ENCODE measurements at regions not wholly inside any gene's neighbourhood (a gene's known extent, or its start where the extent isn't known, plus 50 kb on each side); places are given as distances from the start of the nearest gene placed in this dataset.

DNA sequence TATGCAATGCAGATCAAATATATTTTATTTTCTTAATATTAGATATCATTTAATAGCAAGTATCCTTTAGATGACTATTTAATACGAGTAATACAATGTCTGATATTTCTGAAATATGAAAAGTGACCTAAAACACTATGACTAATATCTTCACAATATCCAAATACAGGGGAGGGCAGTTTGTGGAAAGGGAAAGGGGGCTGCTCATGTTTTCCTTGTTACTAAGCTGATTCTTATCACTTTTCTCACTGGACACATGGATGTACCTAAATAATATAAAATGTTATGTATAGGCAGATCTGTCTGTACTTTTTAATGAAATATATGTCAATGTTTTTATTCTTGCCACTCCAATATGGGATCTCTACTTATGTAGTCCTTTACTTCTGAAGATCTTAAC, 1879.1 kb upstream of the ACO1 start:
- ATAC-seq (ENCODE audit: low FRiP score) (no peak), DNase-seq (ENCODE audit: low spot score) (no peak)
- TF ChIP-seq, protein P1, sequence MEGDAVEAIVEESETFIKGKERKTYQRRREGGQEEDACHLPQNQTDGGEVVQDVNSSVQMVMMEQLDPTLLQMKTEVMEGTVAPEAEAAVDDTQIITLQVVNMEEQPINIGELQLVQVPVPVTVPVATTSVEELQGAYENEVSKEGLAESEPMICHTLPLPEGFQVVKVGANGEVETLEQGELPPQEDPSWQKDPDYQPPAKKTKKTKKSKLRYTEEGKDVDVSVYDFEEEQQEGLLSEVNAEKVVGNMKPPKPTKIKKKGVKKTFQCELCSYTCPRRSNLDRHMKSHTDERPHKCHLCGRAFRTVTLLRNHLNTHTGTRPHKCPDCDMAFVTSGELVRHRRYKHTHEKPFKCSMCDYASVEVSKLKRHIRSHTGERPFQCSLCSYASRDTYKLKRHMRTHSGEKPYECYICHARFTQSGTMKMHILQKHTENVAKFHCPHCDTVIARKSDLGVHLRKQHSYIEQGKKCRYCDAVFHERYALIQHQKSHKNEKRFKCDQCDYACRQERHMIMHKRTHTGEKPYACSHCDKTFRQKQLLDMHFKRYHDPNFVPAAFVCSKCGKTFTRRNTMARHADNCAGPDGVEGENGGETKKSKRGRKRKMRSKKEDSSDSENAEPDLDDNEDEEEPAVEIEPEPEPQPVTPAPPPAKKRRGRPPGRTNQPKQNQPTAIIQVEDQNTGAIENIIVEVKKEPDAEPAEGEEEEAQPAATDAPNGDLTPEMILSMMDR (IDR thresholded peaks at IDR 0.05), result no peak

DNA sequence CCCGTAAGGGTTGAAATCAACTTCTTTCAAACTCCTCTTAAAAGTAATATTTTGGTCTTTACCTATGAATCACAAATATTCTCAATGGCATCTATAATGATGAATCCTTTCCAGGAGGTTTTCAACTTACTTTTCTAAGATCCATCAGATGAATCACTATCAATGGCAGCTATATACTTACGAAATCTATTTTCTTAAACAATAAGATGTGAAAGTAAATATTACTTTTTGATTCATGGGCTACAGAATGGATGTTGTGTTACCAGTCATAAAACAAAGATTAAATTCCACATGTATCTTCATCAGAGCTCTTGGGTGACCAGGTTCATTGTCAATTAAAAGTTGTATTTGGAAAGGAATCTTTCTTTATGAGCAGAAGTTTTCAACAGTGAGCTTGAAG, 1877.7 kb upstream of the ACO1 start:
- no peak for DNase-seq (ENCODE audit: low spot score)
- no peak for ATAC-seq (ENCODE audit: low FRiP score)
- TF ChIP-seq, protein P1 (IDR thresholded peaks at IDR 0.05), result no peak

DNA sequence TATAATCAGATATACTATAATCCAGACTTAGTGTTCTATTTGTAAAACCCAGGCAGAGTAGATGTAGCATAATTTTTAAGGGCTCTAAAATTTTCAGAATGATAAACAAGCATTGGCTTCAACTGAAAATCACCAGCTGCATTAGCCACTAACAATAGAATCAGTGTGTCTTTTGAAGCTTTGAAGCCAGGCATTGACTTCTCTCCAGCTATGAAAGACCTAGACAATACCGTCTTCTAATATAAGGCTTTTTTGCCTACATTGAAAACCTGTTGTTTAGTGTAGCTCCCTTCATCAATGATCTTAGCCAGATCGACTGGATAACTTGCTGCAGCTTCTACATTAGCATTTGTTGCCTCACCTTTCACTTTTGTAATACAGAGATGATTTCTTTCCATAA, 1877.3 kb upstream of the ACO1 start:
- no peak for ATAC-seq (ENCODE audit: low FRiP score)
- no peak for DNase-seq (ENCODE audit: low spot score)
- TF ChIP-seq, protein P1 (IDR thresholded peaks at IDR 0.05), result no peak

DNA sequence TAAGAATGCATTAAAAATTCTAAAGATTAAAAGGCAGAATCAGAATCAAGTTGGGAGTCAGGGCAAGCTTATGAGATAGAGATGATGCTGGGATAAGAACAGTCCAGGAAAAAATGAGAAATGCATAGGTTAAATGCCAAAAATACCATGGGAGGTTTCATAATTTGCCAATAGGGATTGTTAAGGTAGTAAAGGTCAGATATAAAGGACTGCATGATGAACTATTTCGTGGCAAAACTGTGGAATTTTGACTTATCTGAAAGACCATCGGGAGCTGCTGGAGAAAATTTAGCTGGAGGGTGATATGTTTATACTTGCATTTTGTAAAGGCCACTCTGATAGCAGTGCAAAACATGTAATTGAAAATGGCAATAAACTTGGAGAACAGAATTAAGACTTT, 1872.8 kb upstream of the ACO1 start:
- DNase-seq (ENCODE audit: low spot score) (no peak), ATAC-seq (ENCODE audit: low FRiP score) (no peak)
- TF ChIP-seq, protein P1 (IDR thresholded peaks at IDR 0.05), result no peak

DNA sequence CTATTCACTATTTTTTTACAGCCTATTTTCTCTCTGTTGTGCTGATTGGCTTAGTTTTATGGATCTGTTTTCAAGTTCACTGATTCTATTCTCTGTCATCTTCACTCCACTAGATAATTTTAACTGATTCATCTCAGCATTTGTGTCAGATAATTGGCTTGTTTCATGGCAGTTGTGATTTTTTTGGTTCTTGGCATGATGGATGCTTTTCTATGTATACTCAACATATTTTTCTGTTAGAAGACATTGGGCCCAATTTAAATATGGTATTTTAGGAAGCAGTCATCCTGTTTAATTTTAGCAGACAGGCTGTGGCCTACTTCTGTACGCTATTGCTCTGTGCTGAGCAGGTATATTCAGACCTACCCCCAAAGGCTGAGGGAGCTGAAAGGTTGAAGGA, 1865.3 kb upstream of the ACO1 start:
- ATAC-seq (ENCODE audit: low FRiP score) (no peak), DNase-seq (ENCODE audit: low spot score) (no peak)
- TF ChIP-seq, protein P1 (IDR thresholded peaks at IDR 0.05), result no peak

DNA sequence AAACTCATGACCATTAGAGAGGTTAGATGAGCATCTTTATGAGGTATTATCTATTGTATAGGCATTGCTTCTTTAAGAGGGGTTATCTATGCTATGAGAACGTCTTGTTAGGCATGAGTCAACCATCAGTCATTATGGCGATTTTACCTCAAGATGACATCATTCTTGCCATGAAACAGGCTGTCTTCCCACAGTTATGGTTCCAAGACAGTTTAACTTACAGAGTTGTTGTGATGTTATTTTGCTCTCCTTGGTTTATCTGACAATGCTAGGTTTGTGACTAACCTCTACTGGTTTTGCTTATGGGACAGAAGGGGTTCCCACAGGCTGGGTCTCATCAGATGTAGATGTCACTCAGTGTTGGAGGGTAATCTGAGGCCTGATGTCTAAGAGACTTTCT, 1864.7 kb upstream of the ACO1 start:
- DNase-seq (ENCODE audit: low spot score) (no peak), ATAC-seq (ENCODE audit: low FRiP score) (no peak)
- TF ChIP-seq, protein P1 (IDR thresholded peaks at IDR 0.05), result no peak

DNA sequence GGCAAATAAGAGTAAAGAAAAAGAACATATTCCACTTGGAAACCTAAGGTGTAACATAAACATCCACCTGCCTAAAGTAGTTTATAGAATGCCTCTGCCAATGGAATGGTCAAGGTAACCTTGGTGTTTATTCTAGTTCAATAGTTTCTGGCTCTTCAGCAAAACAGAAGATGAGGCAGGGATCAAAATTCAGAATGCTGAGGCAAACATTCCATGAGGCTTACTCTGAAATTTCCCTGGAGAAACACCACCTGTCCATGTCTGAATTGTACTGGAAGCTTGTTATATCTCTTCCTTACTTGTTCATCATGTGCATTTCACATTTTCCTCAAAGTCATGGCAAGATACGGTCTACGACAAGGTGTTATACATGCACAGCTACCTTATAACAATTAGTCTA, 1862.4 kb upstream of the ACO1 start:
- ATAC-seq (ENCODE audit: low FRiP score) (no peak), DNase-seq (ENCODE audit: low spot score) (no peak)
- TF ChIP-seq, protein P1 (IDR thresholded peaks at IDR 0.05), result no peak
